ENCODE measurements at regions not wholly inside any gene's neighbourhood (a gene's known extent, or its start where the extent isn't known, plus 50 kb on each side); places are given as distances from the start of the nearest gene placed in this dataset.

DNA sequence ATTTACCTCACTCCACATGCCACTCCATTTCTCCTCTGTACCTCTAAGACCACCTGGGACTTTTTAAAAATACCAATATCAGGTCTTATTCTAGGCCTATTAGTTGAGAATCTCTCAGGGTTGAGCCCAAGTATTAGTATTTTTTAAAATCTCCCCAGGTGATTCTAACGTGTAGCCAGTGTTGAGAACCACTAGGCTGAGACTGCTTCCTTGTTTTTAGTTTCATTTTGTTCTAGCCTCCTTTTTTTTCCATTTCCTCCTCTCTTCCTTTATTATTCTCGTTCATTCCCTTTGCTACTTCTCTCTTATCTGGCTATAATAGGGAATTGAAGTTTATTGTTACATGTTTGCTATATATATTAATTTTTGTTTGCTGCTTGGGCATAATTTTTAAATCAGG lies 217.8 kb upstream of the CD96 start:
- no peak overlapping the region for H3K4me3 ChIP-seq
- H3K9me3 ChIP-seq: no peaks in the 10 kb centered on the region
- H3K27ac ChIP-seq: no peak overlapping the region
- H3K36me3 ChIP-seq: no peaks in the 10 kb centered on the region
- no peaks in the 10 kb centered on the region for H3K27me3 ChIP-seq
- no peaks in the 10 kb centered on the region for H3K4me1 ChIP-seq
- DNase-seq: no peak
- TF ChIP-seq, protein P1, sequence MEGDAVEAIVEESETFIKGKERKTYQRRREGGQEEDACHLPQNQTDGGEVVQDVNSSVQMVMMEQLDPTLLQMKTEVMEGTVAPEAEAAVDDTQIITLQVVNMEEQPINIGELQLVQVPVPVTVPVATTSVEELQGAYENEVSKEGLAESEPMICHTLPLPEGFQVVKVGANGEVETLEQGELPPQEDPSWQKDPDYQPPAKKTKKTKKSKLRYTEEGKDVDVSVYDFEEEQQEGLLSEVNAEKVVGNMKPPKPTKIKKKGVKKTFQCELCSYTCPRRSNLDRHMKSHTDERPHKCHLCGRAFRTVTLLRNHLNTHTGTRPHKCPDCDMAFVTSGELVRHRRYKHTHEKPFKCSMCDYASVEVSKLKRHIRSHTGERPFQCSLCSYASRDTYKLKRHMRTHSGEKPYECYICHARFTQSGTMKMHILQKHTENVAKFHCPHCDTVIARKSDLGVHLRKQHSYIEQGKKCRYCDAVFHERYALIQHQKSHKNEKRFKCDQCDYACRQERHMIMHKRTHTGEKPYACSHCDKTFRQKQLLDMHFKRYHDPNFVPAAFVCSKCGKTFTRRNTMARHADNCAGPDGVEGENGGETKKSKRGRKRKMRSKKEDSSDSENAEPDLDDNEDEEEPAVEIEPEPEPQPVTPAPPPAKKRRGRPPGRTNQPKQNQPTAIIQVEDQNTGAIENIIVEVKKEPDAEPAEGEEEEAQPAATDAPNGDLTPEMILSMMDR (IDR thresholded peaks at IDR 0.05): no peak
- no peak for TF ChIP-seq POLR2A (IDR thresholded peaks at IDR 0.05)
- intact Hi-C loops (cut with DNase I): no loop called here
- 24 to 25% methylated on average over 2 of the region's 2 CpGs for WGBS, 2 donors

DNA sequence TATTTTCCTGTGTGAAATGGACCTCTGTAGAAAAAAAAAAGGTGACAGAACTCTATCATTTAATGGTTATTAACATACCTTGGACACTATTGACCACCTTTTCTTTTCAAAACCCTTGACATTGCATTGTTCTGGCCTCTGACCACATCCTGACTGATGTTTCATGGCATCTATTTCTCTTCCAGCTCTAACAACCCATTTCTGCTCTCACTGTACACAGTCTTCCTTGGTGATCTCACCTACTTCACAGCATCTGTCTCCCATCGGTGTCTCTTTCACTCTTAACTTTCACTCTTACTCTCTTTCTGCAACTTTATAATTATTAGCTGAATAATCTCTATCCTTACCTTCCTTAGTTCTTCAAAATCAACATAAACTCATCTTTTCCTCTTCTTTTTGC lies 217.4 kb upstream of the CD96 start:
- no peak for DNase-seq
- intact Hi-C loops (cut with DNase I): no loop called here
- H3K4me3 ChIP-seq: no peak overlapping the region
- no peak overlapping the region for H3K27ac ChIP-seq
- WGBS, 2 donors: 64 to 80% methylated on average over 1 of the region's 1 CpG
- H3K4me1 ChIP-seq: no peaks in the 10 kb centered on the region
- TF ChIP-seq, protein P1 (IDR thresholded peaks at IDR 0.05): no peak
- no peak for TF ChIP-seq POLR2A (IDR thresholded peaks at IDR 0.05)
- no peaks in the 10 kb centered on the region for H3K9me3 ChIP-seq
- no peaks in the 10 kb centered on the region for H3K27me3 ChIP-seq
- no peaks in the 10 kb centered on the region for H3K36me3 ChIP-seq

DNA sequence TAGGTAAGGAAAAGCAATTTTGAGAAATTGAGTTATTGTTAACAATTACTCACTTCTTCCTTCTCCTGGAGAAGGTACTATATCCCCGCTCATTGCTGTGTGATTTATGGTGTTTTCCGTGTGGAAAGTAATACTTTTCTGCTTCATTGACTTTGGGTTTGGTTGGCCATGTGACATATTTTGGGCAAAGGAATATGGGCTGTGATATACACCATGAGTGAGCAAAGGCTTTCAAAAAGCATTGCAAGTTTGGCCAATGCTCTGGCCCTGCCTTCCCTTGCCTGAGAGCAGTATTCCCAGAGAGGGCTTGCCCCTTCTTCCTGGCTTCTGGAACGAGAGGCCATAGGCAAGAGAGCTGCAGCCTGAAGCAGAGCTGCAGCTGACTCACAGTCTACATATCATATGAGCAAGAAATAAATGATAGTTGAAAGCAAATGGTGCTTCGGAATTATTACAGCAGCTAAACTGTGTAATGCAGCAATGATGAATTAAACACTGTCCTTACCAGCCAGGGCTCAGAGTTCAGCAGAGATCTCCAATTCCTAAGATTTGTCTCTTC lies 216.8 kb upstream of the CD96 start:
- no peaks in the 10 kb centered on the region for H3K4me1 ChIP-seq
- WGBS, 2 donors: 52 to 68% methylated on average over 4 of the region's 4 CpGs
- intact Hi-C loops (cut with DNase I): no loop called here
- H3K27me3 ChIP-seq: no peaks in the 10 kb centered on the region
- H3K27ac ChIP-seq: no peak overlapping the region
- H3K4me3 ChIP-seq: no peak overlapping the region
- no peak for DNase-seq
- no peaks in the 10 kb centered on the region for H3K36me3 ChIP-seq
- H3K9me3 ChIP-seq: no peaks in the 10 kb centered on the region
- no peak for TF ChIP-seq POLR2A (IDR thresholded peaks at IDR 0.05)
- TF ChIP-seq, protein P1 (IDR thresholded peaks at IDR 0.05): no peak

DNA sequence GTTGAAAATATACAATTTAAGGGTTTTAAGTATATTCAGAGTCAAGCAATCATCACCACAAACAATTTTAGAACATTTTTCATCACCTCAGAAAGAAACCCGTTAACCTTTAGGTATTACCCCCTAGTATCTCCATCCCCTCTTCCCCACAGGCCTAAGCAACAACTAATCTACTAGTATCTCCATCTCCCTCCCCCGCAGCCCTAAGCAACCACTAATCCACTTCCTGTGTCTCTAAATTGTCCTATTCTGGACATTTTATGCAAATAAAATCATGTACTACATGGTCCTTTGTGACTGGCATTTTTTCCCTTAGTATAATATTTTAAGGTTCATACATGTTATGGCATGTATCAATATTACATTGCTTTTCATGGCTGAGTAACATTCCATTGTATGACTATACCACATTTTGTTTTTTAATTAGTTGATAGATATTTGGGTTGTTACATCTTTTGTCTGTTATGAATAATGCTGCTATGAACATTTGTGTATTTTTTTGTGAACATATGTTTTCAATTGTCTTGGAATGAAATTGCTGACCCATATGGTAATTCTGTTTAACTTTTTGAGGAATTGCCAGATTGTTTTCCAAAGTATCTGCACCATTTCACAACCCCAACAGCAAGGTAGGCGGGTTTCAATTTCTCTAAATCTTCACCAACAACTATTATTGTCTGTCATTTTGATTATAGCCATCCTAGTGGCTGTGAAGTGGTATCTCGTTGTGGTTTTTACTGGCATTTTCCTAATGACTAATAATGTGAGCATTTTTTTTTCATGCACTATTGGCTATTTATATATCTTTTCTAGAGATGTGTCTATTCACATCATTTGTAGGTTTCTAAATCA lies 215.6 kb upstream of the CD96 start:
- Histone ChIP-seq H3K36me3 (no peaks in the 10 kb centered on the region), H3K4me1 (no peaks in the 10 kb centered on the region), H3K27ac (no peak overlapping the region), H3K27me3 (no peaks in the 10 kb centered on the region), H3K9me3 (no peaks in the 10 kb centered on the region), H3K4me3 (no peak overlapping the region)
- TF ChIP-seq, protein P1 (IDR thresholded peaks at IDR 0.05): no peak
- no peak for TF ChIP-seq POLR2A (IDR thresholded peaks at IDR 0.05)
- 74 to 76% methylated on average over 4 of the region's 4 CpGs for WGBS, 2 donors
- intact Hi-C loops (cut with DNase I): no loop called here
- DNase-seq: no peak

DNA sequence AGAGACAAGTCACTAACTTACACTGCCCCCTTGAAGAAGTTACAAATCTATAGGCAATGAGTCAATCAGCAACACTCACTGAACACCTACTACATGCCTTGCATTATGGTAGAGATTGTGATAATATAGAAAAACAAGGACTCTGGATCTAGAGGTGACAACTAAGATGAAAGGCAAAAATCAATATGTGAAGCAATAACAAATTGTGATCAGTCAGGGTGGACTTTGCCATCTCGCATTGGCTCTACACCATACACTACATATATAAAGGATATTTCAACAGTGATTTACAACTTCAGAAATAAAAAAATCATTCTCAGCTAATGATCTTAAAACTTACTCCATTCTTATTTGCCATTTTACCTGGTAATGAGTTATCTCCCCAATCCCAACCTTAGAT lies 210.7 kb upstream of the CD96 start:
- no peak overlapping the region for H3K27ac ChIP-seq
- H3K36me3 ChIP-seq: no peaks in the 10 kb centered on the region
- intact Hi-C loops (cut with DNase I): no loop called here
- H3K9me3 ChIP-seq: no peaks in the 10 kb centered on the region
- no peaks in the 10 kb centered on the region for H3K4me1 ChIP-seq
- no peaks in the 10 kb centered on the region for H3K27me3 ChIP-seq
- no peak for TF ChIP-seq POLR2A (IDR thresholded peaks at IDR 0.05)
- TF ChIP-seq, protein P1 (IDR thresholded peaks at IDR 0.05): no peak
- no peak for DNase-seq
- H3K4me3 ChIP-seq: no peak overlapping the region
- 83 to 96% methylated on average over 1 of the region's 1 CpG for WGBS, 2 donors

Measured in esophagus squamous epithelium (tissue), 5 donors.